HG03039 (cell line): ENCODE measurements at regions not wholly inside any gene's neighbourhood (a gene's known extent, or its start where the extent isn't known, plus 50 kb on each side); places are given as distances from the start of the nearest gene placed in this dataset.

ENCODE experiments used
- ATAC-seq: cut with Tn5 transposase; IDR thresholded peaks from one replicate; pipeline ENCODE4 v1.9.1; 2021; ENCODE audit warnings: mild to moderate bottlenecking, moderate library complexity; ENCODE audit not compliant: unreplicated experiment

GRCh38 chr12:87120440-87120839 lies 864.2 kb upstream of the MGAT4C start:
- ATAC-seq = no peak

GRCh38 chr12:87119713-87120112 lies 863.5 kb upstream of the MGAT4C start:
- ATAC-seq = no peak

DNA sequence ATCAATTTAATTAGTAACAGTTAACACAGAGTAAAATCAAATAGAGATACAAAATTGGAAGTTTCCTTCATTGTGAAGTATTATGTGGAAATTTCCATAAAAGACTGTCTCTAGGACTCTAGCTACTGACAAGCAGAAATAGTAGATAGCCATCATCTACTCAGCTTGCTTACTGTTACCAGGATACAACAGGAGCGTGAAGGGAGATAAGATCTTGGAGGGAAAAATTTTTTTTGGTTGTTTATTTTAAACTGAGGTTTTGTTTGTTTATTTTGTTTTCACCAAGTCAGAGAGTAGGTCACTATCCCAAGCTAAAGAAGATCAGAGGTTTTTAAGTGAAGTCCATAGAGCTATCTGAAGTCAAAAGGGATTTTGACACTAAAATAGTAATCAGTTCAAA lies 861.3 kb upstream of the MGAT4C start:
- ATAC-seq = no peak

DNA sequence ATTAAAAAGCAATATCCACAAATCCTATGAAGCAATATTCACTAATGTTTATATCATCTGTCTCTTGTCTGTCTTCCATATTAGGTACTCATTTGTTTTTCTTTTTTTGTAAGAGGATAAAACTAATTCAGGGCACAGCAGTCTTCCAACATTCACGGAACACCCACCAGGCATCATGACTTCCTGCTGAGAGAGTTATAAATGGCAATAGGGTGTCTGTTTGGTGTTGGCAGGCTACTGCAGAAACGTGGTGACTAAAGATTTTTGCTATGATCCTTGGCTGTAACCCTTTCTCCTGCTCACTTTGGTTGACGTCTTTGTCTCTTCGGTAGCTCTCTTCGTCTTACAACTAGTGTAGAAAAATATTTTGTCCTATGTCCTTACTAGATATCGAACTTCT lies 860.6 kb upstream of the MGAT4C start:
- ATAC-seq = no peak

DNA sequence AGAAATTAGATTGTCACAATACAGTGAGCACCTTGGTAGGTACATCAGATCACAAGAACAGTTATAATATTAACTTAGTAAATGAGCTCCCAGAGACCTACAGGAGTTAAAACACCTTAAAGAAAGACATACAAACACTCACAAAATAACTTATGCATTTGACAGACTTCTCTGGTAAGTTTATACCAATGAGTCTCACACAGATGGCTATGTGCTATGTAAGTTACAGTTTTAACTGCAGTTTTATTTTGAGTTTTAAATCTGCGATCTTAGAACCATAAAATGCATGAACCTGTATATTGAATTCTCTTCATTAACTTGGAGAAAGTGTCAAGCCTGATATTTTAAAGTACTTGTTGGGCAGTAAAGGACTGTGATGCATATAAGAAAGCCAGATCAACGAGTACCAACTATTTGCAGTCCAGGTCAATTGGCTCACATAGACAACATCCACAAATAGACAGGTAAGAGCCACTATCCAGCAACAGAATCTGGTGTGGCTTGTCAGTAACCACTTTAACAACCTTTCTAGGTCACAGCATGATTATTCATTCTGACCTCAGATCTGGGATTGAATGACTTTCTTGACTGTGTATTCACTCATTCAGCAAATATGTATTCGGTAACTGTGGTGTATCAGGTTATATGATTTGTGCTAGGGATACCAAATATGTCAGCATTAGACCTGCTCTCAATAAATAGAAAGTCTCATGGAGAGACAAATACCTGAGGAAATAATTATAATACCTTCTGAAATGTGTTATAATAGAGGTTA lies 856.6 kb upstream of the MGAT4C start:
- no peak for ATAC-seq

- no peak for ATAC-seq
These were observed 851.6 kb upstream of the MGAT4C start for GRCh38 chr12:87107766-87108165.

GRCh38 chr12:87107270-87107669 lies 851.1 kb upstream of the MGAT4C start:
- ATAC-seq = no peak

DNA sequence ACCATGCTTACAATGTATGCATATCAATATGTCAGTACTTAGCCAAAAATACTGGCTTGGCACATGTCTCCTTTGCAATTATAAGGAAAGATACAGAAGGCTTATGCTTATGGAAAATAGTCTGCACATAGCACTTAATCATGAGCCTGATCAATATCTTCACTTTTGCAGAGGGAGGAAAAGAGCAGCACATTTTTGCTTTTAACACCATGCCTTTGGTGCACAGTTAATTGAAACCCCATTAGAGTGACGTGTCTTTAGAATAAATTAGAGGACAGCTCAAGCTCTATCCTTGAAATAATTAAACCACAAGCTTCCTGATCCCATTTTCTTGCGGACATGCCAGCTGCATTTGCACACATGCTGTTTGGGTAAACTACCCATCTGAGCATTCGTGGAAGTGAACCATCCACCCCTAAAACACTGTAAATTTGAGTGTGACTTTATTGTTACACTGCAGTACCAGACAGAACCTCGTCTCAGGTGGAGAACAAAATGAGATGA lies 839.9 kb upstream of the MGAT4C start:
- ATAC-seq = no peak

DNA sequence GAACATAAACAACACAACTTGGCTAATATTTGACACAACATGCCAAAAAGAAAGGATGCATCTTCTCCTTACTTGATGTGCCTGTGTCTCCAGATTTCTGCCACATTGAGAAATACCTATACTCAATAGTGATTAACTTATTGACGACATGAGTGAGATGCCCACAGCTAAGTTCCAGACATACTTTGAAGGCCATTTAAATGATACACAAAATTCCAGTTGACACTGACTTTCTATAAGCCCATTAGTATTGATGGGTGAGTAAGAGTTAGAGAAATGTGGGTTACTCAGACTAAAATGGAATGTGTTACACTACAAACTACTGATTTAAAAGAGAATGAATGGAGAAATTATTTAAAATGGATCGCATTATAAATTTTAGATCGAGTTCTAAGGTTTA lies 838.2 kb upstream of the MGAT4C start:
- no peak for ATAC-seq

DNA sequence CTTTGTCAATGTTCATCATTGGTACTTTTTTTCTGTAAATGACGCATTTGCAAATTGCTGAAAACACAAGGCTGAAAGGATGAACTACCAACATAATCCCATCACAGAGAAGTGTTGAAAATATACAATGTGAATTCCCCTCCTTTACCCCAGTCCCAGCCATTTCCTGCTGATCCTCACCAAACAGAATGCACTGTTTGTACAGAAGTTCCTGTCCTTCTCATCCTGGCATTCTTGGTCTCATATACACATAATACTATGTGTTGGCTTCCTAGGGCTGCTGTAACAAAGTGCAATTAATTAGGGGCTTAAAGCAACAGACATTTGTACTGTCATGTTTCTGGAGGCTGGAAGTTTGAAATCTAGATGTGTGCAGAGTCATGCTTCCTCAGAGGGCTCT lies 836.2 kb upstream of the MGAT4C start:
- ATAC-seq = no peak

GRCh38 chr12:87086118-87086891 lies 830.1 kb upstream of the MGAT4C start:
- ATAC-seq = no peak

GRCh38 chr12:87085286-87085685 lies 829.1 kb upstream of the MGAT4C start:
- no peak for ATAC-seq

DNA sequence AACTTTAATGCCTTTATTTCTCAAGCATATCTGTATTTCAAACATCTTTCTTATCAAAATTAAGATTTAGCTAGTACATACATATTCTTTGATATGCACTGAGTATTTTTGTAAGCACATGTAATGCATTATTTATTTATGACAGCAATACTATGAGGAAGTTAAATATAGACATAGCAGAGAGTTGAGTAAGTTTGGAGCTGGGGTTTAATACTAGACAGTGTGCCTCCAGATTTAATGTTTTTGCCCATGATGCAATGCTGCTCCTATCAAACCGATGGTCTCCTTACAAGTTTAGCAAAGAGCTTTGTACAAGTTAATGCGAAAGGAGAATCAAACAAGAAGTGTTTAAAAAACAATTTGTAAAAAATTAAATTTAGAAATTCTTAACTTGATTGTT lies 826.6 kb upstream of the MGAT4C start:
- ATAC-seq = no peak

- ATAC-seq = no peak
These were observed 818.6 kb upstream of the MGAT4C start for GRCh38 chr12:87074781-87075180.

GRCh38 chr12:87066326-87066725 lies 810.1 kb upstream of the MGAT4C start:
- ATAC-seq = no peak

- no peak for ATAC-seq
These were observed 803.0 kb upstream of the MGAT4C start for GRCh38 chr12:87059231-87059630.

DNA sequence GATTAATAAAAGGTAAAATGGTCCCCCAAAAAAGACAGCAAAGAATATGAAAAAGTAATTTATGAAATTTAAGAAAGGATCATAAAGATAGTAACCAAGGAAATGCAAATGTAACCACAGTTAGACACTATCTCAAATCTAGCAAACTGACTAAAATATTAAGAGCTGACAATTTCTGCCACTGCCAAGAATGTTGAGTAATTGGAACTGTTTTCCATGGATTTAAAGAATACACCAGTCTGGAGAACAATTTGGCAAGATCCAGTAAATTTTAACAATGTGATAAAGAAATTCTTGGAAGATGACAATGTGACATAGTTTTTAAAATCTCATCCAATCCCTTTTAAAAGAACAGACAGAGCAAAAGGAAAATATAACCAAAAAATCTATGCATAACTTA lies 798.0 kb upstream of the MGAT4C start:
- no peak for ATAC-seq

DNA sequence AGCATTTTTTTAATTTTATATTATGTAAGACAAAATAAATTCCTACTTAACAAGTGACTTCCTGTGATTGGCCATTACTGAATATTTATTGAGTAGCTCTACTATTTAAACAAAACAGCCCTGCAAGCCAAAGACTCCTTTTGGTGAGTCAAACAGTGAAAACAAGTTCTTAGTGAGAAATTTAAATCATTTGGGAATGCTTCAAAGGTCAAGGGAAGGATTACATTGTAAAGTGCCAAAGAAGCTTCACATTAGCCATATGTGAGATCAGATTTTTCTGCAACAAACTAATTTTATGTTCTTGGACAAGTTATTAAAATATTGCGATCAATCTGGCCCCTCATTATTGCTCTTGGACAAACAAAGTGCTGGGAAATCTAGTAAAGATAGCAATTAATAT lies 795.4 kb upstream of the MGAT4C start:
- no peak for ATAC-seq

DNA sequence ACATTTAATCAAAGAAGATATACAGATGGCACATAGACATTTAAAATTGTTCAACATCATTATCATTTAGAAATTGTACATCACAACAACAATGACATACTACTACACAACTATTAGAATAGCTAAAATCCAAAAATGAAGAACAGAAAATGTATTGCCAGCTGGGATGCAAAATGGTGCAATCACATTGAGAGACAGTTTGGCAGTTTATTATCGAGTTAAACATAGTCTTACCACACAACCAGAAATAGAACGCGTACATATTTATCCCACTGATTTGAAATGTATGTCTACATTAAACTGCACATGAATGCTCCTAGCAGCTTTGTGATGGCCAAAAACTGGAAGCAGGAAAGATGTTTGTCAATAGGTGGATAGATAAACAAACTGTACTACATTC lies 791.5 kb upstream of the MGAT4C start:
- ATAC-seq = no peak

DNA sequence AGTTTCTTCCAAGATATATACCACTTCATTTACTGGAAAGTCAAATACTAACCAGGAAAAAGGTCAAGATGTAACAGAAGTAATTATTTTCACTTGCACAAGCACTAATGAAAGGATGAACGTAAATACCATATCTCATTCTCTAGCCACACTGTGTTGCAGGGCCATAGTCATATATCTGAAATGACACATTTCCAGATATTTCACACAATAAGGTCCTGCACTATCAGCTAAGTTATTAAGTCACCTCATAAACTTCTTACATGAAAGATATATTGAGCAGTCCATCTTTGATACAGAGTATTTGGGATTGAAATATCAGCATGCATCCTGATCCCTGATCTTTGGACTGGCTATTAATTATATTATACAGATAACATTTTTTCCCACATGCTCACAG lies 783.3 kb upstream of the MGAT4C start:
- ATAC-seq = no peak

GRCh38 chr12:87038098-87038497 lies 781.9 kb upstream of the MGAT4C start:
- no peak for ATAC-seq

DNA sequence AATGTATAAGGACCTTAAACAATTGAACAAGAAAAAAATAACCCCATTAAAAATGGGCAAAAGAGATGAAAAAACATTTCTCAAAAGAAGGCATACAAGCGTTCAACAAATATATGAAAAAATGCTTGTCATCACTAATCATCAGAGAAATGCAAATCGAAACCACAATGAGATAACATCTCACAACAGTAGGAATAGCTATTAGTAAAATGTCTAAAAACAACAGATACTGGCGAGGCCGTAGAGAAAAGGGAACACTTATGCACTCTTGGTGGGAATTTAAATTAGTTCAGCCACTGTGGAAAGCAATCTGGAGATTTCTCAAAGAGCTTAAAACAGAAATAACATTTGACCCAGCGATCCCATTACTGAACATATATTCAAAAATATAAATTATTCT lies 769.8 kb upstream of the MGAT4C start:
- no peak for ATAC-seq
